GM19395 (cell line): ENCODE measurements at regions not wholly inside any gene's neighbourhood (a gene's known extent, or its start where the extent isn't known, plus 50 kb on each side); places are given as distances from the start of the nearest gene placed in this dataset.

Experiments
- ATAC-seq: cut with Tn5 transposase; IDR thresholded peaks from one replicate; pipeline ENCODE4 v1.9.1; 2021; ENCODE audit warnings: mild to moderate bottlenecking, moderate library complexity; ENCODE audit not compliant: unreplicated experiment

- ATAC-seq = no peak
Measured at GRCh38 chr13:44171156-44171555, 202.5 kb upstream of the SERP2 start.

- ATAC-seq = no peak
Measured at GRCh38 chr13:44171861-44172260, 201.8 kb upstream of the SERP2 start.

GRCh38 chr13:44172281-44172810 is 201.3 kb upstream of the SERP2 start:
- ATAC-seq = no peak

- ATAC-seq = no peak
Measured at GRCh38 chr13:44174769-44175425, 198.7 kb upstream of the SERP2 start.

- ATAC-seq = no peak
Measured at GRCh38 chr13:44176173-44176572, 197.5 kb upstream of the SERP2 start.

- no peak for ATAC-seq
Measured at GRCh38 chr13:44180876-44181536, 192.6 kb upstream of the SERP2 start.

GRCh38 chr13:44181931-44182330 is 191.7 kb upstream of the SERP2 start:
- ATAC-seq = no peak

- no peak for ATAC-seq
Measured at GRCh38 chr13:44184740-44185139, 188.9 kb upstream of the SERP2 start.

- ATAC-seq = no peak
Measured at GRCh38 chr13:44188257-44188656, 185.4 kb upstream of the SERP2 start.

- ATAC-seq = no peak
Measured at GRCh38 chr13:44189085-44189484, 184.5 kb upstream of the SERP2 start.

GRCh38 chr13:44191103-44191502 is 182.5 kb upstream of the SERP2 start:
- no peak for ATAC-seq

- ATAC-seq = no peak
Measured at GRCh38 chr13:44191504-44192171, 182.0 kb upstream of the SERP2 start.

- ATAC-seq = no peak
Measured at GRCh38 chr13:44193731-44194130, 179.9 kb upstream of the SERP2 start.

- no peak for ATAC-seq
Measured at GRCh38 chr13:44195245-44195644, 178.4 kb upstream of the SERP2 start.

- no peak for ATAC-seq
Measured at GRCh38 chr13:44196196-44196751, 177.3 kb upstream of the SERP2 start.

- peak; percentile 94 for ATAC-seq
Measured at GRCh38 chr13:44197791-44198770, 175.5 kb upstream of the SERP2 start.

GRCh38 chr13:44198826-44199225 is 174.8 kb upstream of the SERP2 start:
- no peak for ATAC-seq

GRCh38 chr13:44199627-44200207 is 173.9 kb upstream of the SERP2 start:
- no peak for ATAC-seq

- ATAC-seq = no peak
Measured at GRCh38 chr13:44206434-44206833, 167.2 kb upstream of the SERP2 start.

- ATAC-seq = no peak
Measured at GRCh38 chr13:44207476-44207875, 166.1 kb upstream of the SERP2 start.
